ENCODE measurements at regions not wholly inside any gene's neighbourhood (a gene's known extent, or its start where the extent isn't known, plus 50 kb on each side); places are given as distances from the start of the nearest gene placed in this dataset.

DNA sequence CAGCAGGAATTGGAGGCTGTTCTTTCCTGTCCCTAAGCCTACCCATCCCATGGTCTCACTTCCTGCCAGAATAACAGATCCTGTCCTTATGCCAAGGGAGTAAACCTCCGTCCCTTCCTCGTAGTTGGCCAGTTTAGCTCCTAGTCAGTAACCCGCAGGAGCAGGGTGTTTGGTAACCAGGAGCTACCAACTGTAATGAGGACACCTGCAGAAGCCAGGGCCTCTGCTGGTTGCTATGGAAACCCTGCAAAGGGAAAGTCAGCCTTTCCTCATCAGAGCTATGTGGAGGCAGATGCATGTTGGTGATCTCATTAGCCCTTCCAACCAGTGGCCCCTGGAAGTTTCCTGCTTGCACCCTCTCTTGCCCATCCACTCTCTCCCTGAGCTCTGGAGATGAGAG lies 368.2 kb upstream of the SULF2 start:
- Histone ChIP-seq H3K27me3 (ENCODE audit: insufficient read depth, low read length) (no peaks in the 10 kb centered on the region), H3K9me3 (ENCODE audit: low read depth, low read length) (no peaks in the 10 kb centered on the region), H3K4me3 (ENCODE audit: low read length) (no peak overlapping the region), H3K4me1 (ENCODE audit: insufficient read depth, low read length) (no peaks in the 10 kb centered on the region)

DNA sequence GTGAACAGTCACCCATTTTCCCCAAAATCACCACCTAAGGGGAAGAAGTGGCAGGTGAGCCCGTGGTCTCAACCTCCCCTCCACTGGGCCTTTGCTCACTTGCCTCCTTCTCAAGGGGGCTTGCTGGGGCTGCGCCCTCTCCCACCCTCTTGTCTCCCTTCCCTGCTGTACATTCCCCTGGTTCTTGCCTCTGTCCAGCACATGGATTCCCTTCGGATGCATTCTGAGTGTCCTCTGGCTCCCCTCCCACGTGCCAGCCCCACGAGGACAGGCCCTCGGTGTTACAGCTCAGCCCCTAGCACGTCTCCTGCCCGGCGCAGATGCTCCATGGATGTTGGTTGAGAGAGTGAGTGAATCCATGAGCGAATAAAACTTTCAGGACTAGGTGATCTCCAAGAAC lies 367.8 kb upstream of the SULF2 start:
- Histone ChIP-seq H3K4me1 (ENCODE audit: insufficient read depth, low read length) (no peaks in the 10 kb centered on the region), H3K27me3 (ENCODE audit: insufficient read depth, low read length) (no peaks in the 10 kb centered on the region), H3K4me3 (ENCODE audit: low read length) (no peak overlapping the region), H3K9me3 (ENCODE audit: low read depth, low read length) (no peaks in the 10 kb centered on the region)

DNA sequence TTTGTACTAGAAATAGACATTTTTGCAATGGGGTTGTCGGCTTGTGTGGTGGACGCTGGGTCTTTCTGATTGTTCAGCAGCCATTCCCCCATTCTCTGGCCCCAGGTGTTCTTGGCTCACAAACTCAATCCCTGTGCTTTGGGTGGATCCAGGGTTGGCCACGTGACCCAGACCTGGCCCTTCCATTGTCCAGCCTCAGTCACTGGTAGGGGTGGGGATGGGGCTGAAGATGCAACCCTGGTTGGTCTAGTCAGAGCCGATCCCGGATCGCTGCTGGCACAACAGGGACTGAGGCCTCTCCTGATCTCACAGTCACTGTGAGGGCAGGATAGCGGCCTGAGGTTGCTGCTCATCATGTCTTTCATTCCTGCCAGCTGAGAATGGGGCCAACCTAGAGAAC lies 365.3 kb upstream of the SULF2 start:
- Histone ChIP-seq H3K4me1 (ENCODE audit: insufficient read depth, low read length) (no peaks in the 10 kb centered on the region), H3K9me3 (ENCODE audit: low read depth, low read length) (no peaks in the 10 kb centered on the region), H3K4me3 (ENCODE audit: low read length) (no peak overlapping the region), H3K27me3 (ENCODE audit: insufficient read depth, low read length) (no peaks in the 10 kb centered on the region)

DNA sequence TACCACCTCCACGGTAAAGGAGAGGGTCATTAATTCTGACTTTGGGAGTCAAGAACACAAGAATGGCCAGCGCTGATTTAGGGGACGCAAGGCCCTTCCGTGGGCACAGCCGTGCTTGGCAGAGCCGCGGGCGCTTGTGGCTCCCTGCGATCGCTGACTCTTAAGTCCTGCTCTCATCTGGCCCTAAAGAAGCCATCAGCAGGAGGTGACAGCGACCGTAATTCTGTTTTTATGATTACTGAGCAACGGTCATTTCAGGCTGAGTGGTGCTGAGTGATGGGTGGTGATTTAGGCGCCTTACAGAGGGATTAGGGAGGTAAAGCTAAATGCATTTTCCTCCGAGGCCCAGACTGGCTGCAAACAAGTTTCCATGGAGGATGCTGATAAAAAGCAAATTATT lies 364.6 kb upstream of the SULF2 start:
- no peak overlapping the region for H3K4me3 ChIP-seq (ENCODE audit: low read length)

DNA sequence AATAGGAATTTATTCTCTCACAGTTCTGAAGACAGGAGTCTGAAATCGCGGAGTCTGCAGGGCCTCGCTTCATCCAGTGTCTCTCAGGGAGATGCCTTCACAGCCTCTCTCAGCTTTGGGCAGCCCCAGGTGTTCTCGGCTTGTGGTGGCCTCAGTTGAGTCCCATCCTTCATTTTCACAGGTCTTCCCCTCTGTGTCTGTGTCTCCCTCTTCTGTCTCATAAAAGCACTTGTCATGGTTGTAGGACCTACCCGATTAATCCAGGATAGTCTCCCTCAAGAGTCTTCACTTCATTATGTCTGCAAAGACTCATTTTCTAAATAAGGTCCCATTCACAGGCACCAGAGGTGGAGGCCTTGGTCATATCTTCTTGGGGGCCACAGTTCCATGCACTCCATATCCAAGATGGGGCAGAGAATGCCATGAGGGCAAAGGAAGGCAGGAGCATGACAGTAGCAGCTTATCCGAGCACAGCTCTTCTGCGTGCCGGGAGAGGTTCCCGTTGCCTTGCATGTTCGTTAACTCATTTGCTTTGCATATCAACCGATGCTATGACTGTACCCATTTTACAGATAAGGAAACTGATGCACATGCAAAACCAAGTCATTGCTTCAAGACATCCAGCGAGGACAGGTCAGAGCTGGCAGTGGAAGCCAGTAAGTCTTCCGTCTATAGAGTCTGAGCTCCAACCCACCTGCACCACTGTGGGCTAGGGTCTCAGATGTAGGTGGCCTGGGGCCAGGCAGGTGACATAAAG lies 363.8 kb upstream of the SULF2 start:
- Histone ChIP-seq H3K27me3 (ENCODE audit: insufficient read depth, low read length) (no peaks in the 10 kb centered on the region), H3K4me1 (ENCODE audit: insufficient read depth, low read length) (no peaks in the 10 kb centered on the region), H3K4me3 (ENCODE audit: low read length) (no peak overlapping the region), H3K9me3 (ENCODE audit: low read depth, low read length) (no peaks in the 10 kb centered on the region)

More for the DNA sequence above, 364.6 kb upstream of the SULF2 start:
- Histone ChIP-seq H3K9me3 (ENCODE audit: low read depth, low read length) (no peaks in the 10 kb centered on the region), H3K4me1 (ENCODE audit: insufficient read depth, low read length) (no peaks in the 10 kb centered on the region), H3K27me3 (ENCODE audit: insufficient read depth, low read length) (no peaks in the 10 kb centered on the region)

DNA sequence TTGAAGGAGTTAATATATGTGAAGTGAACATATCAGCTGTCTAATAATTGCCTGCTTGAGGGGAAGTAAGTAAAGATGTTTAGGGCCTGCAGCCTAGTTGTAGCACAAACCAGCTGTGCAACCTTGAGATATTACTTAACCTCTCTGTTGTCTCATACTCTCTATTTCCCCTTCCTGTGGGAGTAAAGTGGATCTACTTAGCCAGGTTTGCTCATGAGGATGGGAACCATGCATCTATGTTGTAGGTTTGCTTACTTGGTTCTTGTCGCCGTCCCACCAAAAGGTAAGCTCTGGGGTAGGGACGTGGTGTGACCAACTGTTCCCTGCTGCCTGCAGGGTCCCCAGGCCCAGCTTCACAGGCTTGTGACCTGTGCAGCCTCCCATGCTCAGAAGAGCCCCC lies 362.7 kb upstream of the SULF2 start:
- no peaks in the 10 kb centered on the region for H3K27me3 ChIP-seq (ENCODE audit: insufficient read depth, low read length)
- no peaks in the 10 kb centered on the region for H3K9me3 ChIP-seq (ENCODE audit: low read depth, low read length)
- no peak overlapping the region for H3K4me3 ChIP-seq (ENCODE audit: low read length)
- no peaks in the 10 kb centered on the region for H3K4me1 ChIP-seq (ENCODE audit: insufficient read depth, low read length)

DNA sequence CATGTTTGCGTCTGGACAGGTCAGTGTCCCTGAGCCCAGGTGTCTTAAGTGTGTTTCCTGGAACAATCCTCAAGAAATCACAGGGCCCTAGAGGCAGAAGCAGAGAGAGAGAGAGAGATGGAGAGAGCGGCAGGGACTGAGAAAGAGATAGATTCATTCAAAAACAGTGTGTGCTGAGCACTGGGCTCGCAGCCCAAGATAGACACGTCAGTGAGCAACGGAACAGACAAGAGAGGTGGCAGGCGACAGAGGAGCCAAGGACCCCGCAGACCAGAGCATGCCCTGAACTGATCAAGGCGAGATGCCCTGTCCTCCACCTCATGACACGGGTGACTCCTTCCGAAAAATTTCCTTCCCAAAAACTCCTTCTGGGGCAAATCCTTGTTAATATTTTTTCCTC lies 362.0 kb upstream of the SULF2 start:
- H3K4me1 ChIP-seq (ENCODE audit: insufficient read depth, low read length), result no peaks in the 10 kb centered on the region
- no peak overlapping the region for H3K4me3 ChIP-seq (ENCODE audit: low read length)
- H3K27me3 ChIP-seq (ENCODE audit: insufficient read depth, low read length), result no peaks in the 10 kb centered on the region
- H3K9me3 ChIP-seq (ENCODE audit: low read depth, low read length), result no peaks in the 10 kb centered on the region

DNA sequence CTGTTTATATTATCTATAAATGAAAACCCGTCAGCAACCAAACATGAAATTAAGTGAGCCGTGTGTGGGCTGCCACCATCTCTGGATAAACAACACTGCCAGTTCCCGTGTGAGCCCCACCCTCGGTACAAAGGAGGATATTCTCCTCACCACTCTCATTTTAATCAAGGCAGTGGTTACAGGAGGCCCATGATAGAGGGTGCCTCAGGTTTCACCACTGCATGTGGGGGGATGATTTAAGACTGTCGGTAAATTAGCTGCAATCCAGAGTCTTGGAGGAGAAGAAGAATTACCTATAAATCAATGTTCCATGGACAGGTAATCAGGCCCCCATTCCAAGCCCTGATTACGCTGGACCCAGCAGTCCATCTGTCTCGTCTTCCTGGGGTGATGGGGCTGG lies 361.6 kb upstream of the SULF2 start:
- Histone ChIP-seq H3K4me3 (ENCODE audit: low read length) (no peak overlapping the region), H3K4me1 (ENCODE audit: insufficient read depth, low read length) (no peaks in the 10 kb centered on the region), H3K9me3 (ENCODE audit: low read depth, low read length) (no peaks in the 10 kb centered on the region), H3K27me3 (ENCODE audit: insufficient read depth, low read length) (no peaks in the 10 kb centered on the region)

DNA sequence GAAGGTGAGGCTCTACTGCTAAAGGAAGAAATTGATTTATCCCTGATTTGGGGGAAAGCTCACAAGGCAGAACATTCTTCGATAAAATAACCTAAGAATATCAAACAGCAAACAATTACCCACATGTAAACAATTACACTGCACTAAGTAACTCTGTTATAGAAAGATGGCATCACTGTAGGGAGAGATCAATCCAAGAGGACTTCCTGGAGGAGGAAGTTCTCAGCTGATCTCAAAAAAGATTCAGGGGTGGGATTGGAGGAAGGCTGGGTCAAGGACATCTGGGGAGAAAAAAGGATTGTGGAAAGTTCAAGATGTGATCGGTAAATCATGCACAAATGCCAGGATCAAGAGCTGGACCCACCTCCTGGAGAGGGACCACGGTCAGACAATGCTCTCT lies 361.0 kb upstream of the SULF2 start:
- no peaks in the 10 kb centered on the region for H3K4me1 ChIP-seq (ENCODE audit: insufficient read depth, low read length)
- H3K27me3 ChIP-seq (ENCODE audit: insufficient read depth, low read length), result no peaks in the 10 kb centered on the region
- no peak overlapping the region for H3K4me3 ChIP-seq (ENCODE audit: low read length)
- no peaks in the 10 kb centered on the region for H3K9me3 ChIP-seq (ENCODE audit: low read depth, low read length)

DNA sequence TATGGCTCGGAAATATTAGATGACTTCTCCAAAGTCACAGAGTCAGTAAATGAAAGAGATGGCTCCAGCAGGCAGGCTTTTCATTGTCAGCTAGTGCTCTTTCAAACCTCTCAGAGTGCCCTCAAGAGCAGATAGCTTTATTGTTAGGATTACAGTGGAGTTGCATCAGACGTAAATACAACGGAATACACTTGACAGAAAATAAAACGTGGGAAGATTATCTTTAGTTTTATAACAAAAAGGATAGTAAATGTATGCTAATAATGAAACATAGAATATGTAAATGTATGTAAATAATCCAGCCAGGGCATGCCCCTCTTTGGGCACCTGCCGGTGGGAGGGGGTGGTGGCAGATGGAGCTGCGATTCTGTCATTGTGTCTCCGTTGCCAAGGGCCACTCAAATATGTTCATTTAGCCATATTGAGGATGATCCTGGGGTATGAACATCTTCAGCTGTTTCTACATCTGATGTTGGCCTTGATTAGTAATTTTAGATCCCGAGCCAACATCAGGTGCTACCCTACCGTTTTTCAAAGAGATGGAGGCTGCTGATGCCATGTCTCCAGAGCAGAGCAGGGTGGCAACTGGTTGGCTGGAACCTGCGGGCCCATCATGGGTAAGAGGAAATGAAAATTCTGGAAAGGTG lies 358.3 kb upstream of the SULF2 start:
- no peaks in the 10 kb centered on the region for H3K4me1 ChIP-seq (ENCODE audit: insufficient read depth, low read length)
- H3K27me3 ChIP-seq (ENCODE audit: insufficient read depth, low read length), result no peaks in the 10 kb centered on the region
- H3K9me3 ChIP-seq (ENCODE audit: low read depth, low read length), result no peaks in the 10 kb centered on the region
- H3K4me3 ChIP-seq (ENCODE audit: low read length), result no peak overlapping the region

DNA sequence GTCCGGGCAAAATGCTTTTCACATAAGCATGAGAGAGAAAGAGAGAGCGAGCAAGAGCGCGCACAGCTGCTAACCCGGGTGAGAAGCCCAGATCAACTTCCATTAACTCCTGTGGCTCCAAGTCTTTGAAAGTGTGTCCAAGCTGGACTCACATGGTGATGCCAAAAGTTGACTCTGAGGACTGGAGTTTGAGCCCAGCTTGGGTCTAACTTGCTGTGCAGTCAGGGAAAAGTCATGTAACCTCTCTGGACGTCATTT lies 357.2 kb upstream of the SULF2 start:
- H3K27me3 ChIP-seq (ENCODE audit: insufficient read depth, low read length), result no peaks in the 10 kb centered on the region
- H3K4me3 ChIP-seq (ENCODE audit: low read length), result no peak overlapping the region
- H3K9me3 ChIP-seq (ENCODE audit: low read depth, low read length), result no peaks in the 10 kb centered on the region
- H3K4me1 ChIP-seq (ENCODE audit: insufficient read depth, low read length), result no peaks in the 10 kb centered on the region

DNA sequence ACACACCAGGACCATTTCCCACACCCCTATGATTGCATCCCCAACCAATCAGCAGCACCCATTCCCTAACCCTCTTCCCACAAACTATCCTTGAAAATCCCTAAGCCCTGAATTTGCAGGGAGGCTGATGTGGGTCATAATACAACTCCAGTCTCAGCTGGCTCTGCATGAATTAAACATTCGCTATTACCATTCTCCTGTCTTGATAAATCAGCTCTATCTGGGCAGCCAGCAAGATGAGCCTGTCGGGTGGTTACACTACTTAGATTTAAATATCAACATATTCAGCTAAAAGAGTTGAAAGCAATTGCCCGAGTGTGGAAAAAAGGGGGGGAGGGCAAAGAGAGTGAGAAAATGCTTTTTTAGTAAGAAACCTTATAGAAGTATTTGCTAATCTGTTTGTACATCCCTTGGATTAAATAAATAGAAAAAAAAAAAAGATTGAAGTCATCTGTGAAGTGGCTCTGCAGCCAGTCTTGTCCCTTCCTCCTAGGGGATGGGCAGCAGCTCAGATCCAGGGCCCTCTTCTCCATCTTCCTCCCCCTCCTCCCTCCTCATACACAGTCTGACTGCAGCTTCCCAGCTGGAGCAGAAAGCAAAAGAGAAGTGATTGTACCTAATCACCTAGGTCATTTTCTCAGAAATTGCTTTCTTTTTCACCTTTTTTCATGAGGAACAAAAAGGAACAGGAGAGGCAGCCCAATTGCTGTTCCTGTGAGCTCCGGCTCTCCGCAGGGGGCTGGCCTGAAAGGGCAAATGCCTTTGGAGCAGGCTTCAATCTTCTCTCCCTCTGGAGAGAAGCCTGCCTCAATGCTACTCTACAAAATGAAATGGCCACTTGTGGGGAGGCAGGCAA lies 356.6 kb upstream of the SULF2 start:
- Histone ChIP-seq H3K4me3 (ENCODE audit: low read length) (no peak overlapping the region), H3K4me1 (ENCODE audit: insufficient read depth, low read length) (no peaks in the 10 kb centered on the region), H3K27me3 (ENCODE audit: insufficient read depth, low read length) (no peaks in the 10 kb centered on the region), H3K9me3 (ENCODE audit: low read depth, low read length) (no peaks in the 10 kb centered on the region)

DNA sequence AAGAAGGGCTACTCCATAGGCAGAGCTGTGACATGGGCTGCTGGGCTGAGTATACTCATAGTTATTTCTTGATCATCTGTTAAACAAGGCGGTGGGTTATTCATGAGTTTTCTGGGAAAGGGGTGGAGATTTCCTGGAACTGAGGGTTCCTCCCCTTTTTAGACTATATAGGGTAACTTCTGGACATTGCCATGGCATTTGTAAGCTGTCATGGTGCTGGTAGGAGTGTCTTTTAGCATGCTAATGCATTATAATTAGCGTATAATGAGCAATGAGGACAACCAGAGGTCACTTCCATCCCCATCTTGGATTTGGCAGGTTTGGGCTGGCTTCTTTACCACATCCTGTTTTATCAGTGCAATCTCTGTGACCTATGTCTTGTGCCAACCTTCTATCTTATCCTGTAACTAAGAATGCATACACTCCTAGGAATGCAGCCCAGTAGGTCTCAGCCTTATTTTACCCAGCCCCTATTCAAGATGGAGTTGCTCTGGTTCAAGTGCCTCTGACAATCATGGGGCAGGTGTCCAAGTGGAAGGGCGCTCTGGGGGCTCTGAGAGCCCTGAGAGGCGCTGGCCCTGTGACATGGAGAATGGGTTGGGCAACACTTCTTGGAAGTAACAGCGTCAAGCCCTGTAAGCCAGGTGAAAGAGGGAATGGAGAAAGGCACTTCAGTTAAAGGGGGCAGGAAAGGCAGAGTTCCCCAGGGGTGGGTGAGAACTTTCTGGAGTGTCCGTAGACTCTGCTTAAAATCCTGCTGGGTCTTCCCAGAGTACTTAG lies 354.2 kb upstream of the SULF2 start:
- H3K4me3 ChIP-seq (ENCODE audit: low read length), result no peak overlapping the region
- no peaks in the 10 kb centered on the region for H3K27me3 ChIP-seq (ENCODE audit: insufficient read depth, low read length)
- H3K4me1 ChIP-seq (ENCODE audit: insufficient read depth, low read length), result no peaks in the 10 kb centered on the region
- H3K9me3 ChIP-seq (ENCODE audit: low read depth, low read length), result no peaks in the 10 kb centered on the region

DNA sequence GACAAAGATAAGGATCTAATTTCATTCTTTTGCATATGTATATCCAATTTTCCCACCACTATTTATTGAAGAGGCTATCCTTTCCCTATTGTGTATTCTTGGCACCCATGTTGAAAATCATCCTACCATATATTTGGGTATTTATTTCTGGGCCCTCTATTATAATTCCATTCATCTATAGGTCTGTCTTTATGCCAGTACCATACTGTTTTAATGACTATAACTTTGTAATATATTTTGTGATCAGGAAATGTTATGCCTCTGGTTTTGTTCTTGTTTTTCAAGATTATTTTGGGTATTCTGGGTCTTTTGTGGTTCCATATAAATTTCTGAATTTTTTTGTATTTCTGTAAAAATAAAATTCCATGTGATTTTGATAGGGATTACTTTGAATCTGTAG lies 347.6 kb upstream of the SULF2 start:
- Histone ChIP-seq H3K27me3 (ENCODE audit: insufficient read depth, low read length) (peaks cover 5% of the 10 kb centered on the region), H3K4me3 (ENCODE audit: low read length) (no peak overlapping the region), H3K9me3 (ENCODE audit: low read depth, low read length) (no peaks in the 10 kb centered on the region), H3K4me1 (ENCODE audit: insufficient read depth, low read length) (no peaks in the 10 kb centered on the region)

DNA sequence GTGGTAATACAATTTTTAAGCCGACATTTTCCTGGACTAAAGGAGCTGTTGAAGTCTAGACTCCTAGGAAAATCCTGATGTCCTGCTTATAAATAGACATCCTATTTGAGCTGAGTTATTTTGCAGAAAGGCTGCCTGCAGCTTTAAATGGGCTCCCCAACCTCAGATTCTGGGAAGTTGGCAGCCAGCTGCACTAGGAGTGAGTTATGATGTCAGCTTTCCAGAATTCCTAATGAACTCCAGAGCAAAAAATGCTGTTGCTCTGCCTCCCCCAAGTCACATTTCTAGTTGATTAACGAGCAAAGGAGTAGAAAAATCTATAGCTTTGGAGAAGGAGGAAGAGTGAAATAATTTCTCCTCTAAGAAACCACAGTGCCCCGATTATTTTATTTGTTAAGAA lies 346.3 kb upstream of the SULF2 start:
- H3K4me1 ChIP-seq (ENCODE audit: insufficient read depth, low read length), result no peaks in the 10 kb centered on the region
- H3K27me3 ChIP-seq (ENCODE audit: insufficient read depth, low read length), result peaks cover 5% of the 10 kb centered on the region
- H3K9me3 ChIP-seq (ENCODE audit: low read depth, low read length), result no peaks in the 10 kb centered on the region
- H3K4me3 ChIP-seq (ENCODE audit: low read length), result no peak overlapping the region
